ENCODE measurements at regions not wholly inside any gene's neighbourhood (a gene's known extent, or its start where the extent isn't known, plus 50 kb on each side); places are given as distances from the start of the nearest gene placed in this dataset.

DNA sequence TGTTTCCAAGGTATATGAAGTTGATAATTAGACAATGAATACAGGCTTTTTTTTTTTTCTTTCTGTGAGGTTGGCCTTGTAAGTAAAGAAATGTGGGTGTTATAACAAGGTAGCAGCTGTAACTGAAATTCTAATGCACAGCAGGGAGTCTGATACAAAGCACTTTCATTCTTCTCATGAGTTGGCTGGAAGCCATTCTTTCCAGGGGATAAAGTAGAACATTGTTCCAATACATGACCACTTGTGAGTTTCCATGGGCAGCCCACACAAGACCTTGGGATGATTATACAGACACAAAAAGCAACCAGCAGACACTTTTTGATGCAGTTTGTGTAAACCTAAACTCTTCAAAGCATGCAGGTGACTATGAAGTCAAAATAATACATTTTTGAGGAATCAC lies 1785.9 kb upstream of the WWC1 start:
- H3K79me2 ChIP-seq (ENCODE audit: control insufficient read depth, insufficient read depth, low read length): no peaks in the 10 kb centered on the region
- ATAC-seq: no peak
- H3K4me3 ChIP-seq: no peak overlapping the region
- H3K9ac ChIP-seq (ENCODE audit: control insufficient read depth, insufficient read depth, low read length): no peak overlapping the region
- intact Hi-C loops (cut with micrococcal nuclease; ENCODE audit: unreplicated experiment) (no loop called here), in situ Hi-C loops (cut with MboI) (no loop called here)
- POLR2A ChIA-PET: no interaction called here
- no peak for DNase-seq (ENCODE audit: low read depth, low spot score)
- H3K9me3 ChIP-seq (replicated peaks; ENCODE audit: control insufficient read depth, insufficient read depth, low read length): no peaks in the 10 kb centered on the region
- no peaks in the 10 kb centered on the region for H4K20me1 ChIP-seq (ENCODE audit: control insufficient read depth, insufficient read depth)
- no peak for FAIRE-seq
- no peak overlapping the region for H2AFZ ChIP-seq (ENCODE audit: control insufficient read depth, low read depth, low read length)
- CTCF ChIA-PET: no interaction called here
- SMC1A ChIA-PET (ENCODE audit: uncharacterized antibody, unreplicated experiment): interaction anchor here (1.0 kb wide), 1 partner anchor 106 kb away, joined by 3 read pairs; no protein-coding TSS in a partner anchor
- RAD21 ChIA-PET (ENCODE audit: unreplicated experiment): no interaction called here
- no peaks in the 10 kb centered on the region for H3K36me3 ChIP-seq (ENCODE audit: control insufficient read depth in 2 of 2, insufficient read depth in 2 of 2, low read length in 1 of 2)
- H3K27ac ChIP-seq (ENCODE audit: control insufficient read depth, insufficient read depth): no peak overlapping the region
- H3K4me1 ChIP-seq (ENCODE audit: control insufficient read depth, insufficient read depth, low read length): no peaks in the 10 kb centered on the region
- BruUV-seq (replicated peaks): no TSS peak
- H3K27me3 ChIP-seq (replicated peaks in 1 of 2; ENCODE audit: control insufficient read depth in 2 of 2, insufficient read depth in 2 of 2, low read length in 1 of 2): no peaks in the 10 kb centered on the region
- no peak overlapping the region for H3K4me2 ChIP-seq (ENCODE audit: control insufficient read depth, insufficient read depth)
- TF ChIP-seq, protein P1, sequence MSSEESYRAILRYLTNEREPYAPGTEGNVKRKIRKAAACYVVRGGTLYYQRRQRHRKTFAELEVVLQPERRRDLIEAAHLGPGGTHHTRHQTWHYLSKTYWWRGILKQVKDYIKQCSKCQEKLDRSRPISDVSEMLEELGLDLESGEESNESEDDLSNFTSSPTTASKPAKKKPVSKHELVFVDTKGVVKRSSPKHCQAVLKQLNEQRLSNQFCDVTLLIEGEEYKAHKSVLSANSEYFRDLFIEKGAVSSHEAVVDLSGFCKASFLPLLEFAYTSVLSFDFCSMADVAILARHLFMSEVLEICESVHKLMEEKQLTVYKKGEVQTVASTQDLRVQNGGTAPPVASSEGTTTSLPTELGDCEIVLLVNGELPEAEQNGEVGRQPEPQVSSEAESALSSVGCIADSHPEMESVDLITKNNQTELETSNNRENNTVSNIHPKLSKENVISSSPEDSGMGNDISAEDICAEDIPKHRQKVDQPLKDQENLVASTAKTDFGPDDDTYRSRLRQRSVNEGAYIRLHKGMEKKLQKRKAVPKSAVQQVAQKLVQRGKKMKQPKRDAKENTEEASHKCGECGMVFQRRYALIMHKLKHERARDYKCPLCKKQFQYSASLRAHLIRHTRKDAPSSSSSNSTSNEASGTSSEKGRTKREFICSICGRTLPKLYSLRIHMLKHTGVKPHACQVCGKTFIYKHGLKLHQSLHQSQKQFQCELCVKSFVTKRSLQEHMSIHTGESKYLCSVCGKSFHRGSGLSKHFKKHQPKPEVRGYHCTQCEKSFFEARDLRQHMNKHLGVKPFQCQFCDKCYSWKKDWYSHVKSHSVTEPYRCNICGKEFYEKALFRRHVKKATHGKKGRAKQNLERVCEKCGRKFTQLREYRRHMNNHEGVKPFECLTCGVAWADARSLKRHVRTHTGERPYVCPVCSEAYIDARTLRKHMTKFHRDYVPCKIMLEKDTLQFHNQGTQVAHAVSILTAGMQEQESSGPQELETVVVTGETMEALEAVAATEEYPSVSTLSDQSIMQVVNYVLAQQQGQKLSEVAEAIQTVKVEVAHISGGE (CRISPR knock-in tag; IDR thresholded peaks at IDR 0.05): no peak
- TF ChIP-seq SUPT20H (IDR thresholded peaks at IDR 0.05; ENCODE audit: borderline replicate concordance, control insufficient read depth, low read depth, low read length) (no peak), ZNF24 (IDR thresholded peaks at IDR 0.05) (no peak), SREBF1 (IDR thresholded peaks at IDR 0.05; ENCODE audit: low read length) (no peak), KLF5 (IDR thresholded peaks at IDR 0.05; ENCODE audit: partially characterized antibody) (no peak), FOXM1 (IDR thresholded peaks at IDR 0.05; ENCODE audit: low read depth, low read length) (no peak), ZNF274 (IDR thresholded peaks at IDR 0.05; ENCODE audit: insufficient read depth, insufficient read length) (no peak), RUNX3 (IDR thresholded peaks at IDR 0.05; ENCODE audit: low read length) (no peak), NRF1 (conservative IDR thresholded peaks at IDR 0.05; ENCODE audit: low read depth, low read length) (no peak), NFYB (IDR thresholded peaks at IDR 0.05; ENCODE audit: insufficient read depth, low read depth, low read length) (no peak), MXI1 (IDR thresholded peaks at IDR 0.05; ENCODE audit: low read depth, low read length) (no peak), IKZF1 (conservative IDR thresholded peaks at IDR 0.05) (no peak), YBX1 (IDR thresholded peaks at IDR 0.05) (no peak), CREB1 (IDR thresholded peaks at IDR 0.05; ENCODE audit: low read depth) (no peak), CBX3 (IDR thresholded peaks at IDR 0.05; ENCODE audit: borderline replicate concordance, low read depth) (no peak)
- TF ChIP-seq, protein P2, sequence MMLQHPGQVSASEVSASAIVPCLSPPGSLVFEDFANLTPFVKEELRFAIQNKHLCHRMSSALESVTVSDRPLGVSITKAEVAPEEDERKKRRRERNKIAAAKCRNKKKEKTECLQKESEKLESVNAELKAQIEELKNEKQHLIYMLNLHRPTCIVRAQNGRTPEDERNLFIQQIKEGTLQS (IDR thresholded peaks at IDR 0.05; ENCODE audit: borderline replicate concordance, extremely low read depth, low read depth, low read length): no peak
- TF ChIP-seq, protein P3, sequence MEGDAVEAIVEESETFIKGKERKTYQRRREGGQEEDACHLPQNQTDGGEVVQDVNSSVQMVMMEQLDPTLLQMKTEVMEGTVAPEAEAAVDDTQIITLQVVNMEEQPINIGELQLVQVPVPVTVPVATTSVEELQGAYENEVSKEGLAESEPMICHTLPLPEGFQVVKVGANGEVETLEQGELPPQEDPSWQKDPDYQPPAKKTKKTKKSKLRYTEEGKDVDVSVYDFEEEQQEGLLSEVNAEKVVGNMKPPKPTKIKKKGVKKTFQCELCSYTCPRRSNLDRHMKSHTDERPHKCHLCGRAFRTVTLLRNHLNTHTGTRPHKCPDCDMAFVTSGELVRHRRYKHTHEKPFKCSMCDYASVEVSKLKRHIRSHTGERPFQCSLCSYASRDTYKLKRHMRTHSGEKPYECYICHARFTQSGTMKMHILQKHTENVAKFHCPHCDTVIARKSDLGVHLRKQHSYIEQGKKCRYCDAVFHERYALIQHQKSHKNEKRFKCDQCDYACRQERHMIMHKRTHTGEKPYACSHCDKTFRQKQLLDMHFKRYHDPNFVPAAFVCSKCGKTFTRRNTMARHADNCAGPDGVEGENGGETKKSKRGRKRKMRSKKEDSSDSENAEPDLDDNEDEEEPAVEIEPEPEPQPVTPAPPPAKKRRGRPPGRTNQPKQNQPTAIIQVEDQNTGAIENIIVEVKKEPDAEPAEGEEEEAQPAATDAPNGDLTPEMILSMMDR (IDR thresholded peaks at IDR 0.05 in 2 of 3, conservative IDR thresholded peaks at IDR 0.05 in 1 of 3; ENCODE audit: control insufficient read depth in 2 of 3, extremely low read depth in 1 of 3, insufficient read depth in 1 of 3, low read depth in 3 of 3, low read length in 3 of 3): no peak
- TF ChIP-seq, protein P4, sequence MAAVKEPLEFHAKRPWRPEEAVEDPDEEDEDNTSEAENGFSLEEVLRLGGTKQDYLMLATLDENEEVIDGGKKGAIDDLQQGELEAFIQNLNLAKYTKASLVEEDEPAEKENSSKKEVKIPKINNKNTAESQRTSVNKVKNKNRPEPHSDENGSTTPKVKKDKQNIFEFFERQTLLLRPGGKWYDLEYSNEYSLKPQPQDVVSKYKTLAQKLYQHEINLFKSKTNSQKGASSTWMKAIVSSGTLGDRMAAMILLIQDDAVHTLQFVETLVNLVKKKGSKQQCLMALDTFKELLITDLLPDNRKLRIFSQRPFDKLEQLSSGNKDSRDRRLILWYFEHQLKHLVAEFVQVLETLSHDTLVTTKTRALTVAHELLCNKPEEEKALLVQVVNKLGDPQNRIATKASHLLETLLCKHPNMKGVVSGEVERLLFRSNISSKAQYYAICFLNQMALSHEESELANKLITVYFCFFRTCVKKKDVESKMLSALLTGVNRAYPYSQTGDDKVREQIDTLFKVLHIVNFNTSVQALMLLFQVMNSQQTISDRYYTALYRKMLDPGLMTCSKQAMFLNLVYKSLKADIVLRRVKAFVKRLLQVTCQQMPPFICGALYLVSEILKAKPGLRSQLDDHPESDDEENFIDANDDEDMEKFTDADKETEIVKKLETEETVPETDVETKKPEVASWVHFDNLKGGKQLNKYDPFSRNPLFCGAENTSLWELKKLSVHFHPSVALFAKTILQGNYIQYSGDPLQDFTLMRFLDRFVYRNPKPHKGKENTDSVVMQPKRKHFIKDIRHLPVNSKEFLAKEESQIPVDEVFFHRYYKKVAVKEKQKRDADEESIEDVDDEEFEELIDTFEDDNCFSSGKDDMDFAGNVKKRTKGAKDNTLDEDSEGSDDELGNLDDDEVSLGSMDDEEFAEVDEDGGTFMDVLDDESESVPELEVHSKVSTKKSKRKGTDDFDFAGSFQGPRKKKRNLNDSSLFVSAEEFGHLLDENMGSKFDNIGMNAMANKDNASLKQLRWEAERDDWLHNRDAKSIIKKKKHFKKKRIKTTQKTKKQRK (IDR thresholded peaks at IDR 0.05; ENCODE audit: low read depth, low read length): no peak

Measured in GM12878 (cell line).